A673 (cell line): ENCODE measurements at regions not wholly inside any gene's neighbourhood (a gene's known extent, or its start where the extent isn't known, plus 50 kb on each side); places are given as distances from the start of the nearest gene placed in this dataset.

ENCODE experiments used
- BruUV-seq: library from RNA; stranded (reverse); fragments of 400-500 nt; replicated peaks from 2 replicates; lab custom pipeline; 2021; lab: Mats Ljungman, UMichigan
- CTCF ChIA-PET: fragments of 300-600 bp; sonication (Branson Sonifier 250); formaldehyde crosslinking; loops from one replicate; lab custom pipeline; 2022; ENCODE audit warnings: antibody characterized with exemption; lab: Charles Lee
- POLR2A ChIA-PET: fragments of 300-600 bp; sonication (Branson Sonifier 250); formaldehyde crosslinking; loops from one replicate; lab custom pipeline; 2022; ENCODE audit warnings: antibody characterized with exemption; ENCODE audit not compliant: low non-redundant PET; lab: Charles Lee
- DNase-seq: peaks from one replicate; pipeline ENCODE4 v3.0.0-alpha.2; 2015; ENCODE audit warnings: low spot score
- H3K27ac ChIP-seq: fragments of 200-600 bp; sonication (generic); 2 replicates; pipeline ENCODE4 v1.5.1; 2016; ENCODE audit warnings: mixed run types, low read depth, mild to moderate bottlenecking, mixed read lengths, antibody characterized with exemption, low read length; ENCODE audit not compliant: poor library complexity, severe bottlenecking
- H3K27me3 ChIP-seq: fragments of 200-600 bp; sonication (generic); replicated peaks from 2 replicates; pipeline ENCODE4 v1.6.1; 2017; ENCODE audit warnings: mixed run types, low read depth, mild to moderate bottlenecking, mixed read lengths, antibody characterized with exemption, low read length; ENCODE audit not compliant: insufficient read depth, poor library complexity
- H3K36me3 ChIP-seq: fragments of 200-600 bp; sonication (generic); 2 replicates; pipeline ENCODE4 v1.6.1; 2016; ENCODE audit warnings: mixed run types, mild to moderate bottlenecking, mixed read lengths, antibody characterized with exemption, low read length; ENCODE audit not compliant: insufficient read depth, poor library complexity, severe bottlenecking
- H3K4me1 ChIP-seq: fragments of 200-600 bp; sonication (generic); 2 replicates; pipeline ENCODE4 v1.6.1; 2017; ENCODE audit warnings: mixed run types, mild to moderate bottlenecking, mixed read lengths, antibody characterized with exemption, low read length; ENCODE audit not compliant: insufficient read depth, poor library complexity, severe bottlenecking
- H3K4me3 ChIP-seq: fragments of 200-600 bp; sonication (generic); 2 replicates; pipeline ENCODE4 v1.5.1; 2016; ENCODE audit warnings: low read depth, mixed run types, mild to moderate bottlenecking, mixed read lengths, low read length; ENCODE audit not compliant: poor library complexity, severe bottlenecking
- H3K9me3 ChIP-seq: fragments of 200-600 bp; sonication (generic); 2 replicates; pipeline ENCODE4 v1.6.1; 2016; ENCODE audit warnings: mixed run types, low read depth, mild to moderate bottlenecking, mixed read lengths, antibody characterized with exemption, low read length; ENCODE audit not compliant: poor library complexity, severe bottlenecking
- EZH2 ChIP-seq: fragments of 200-600 bp; sonication (generic); IDR thresholded peaks from 2 replicates; pipeline ENCODE4 v1.6.1; 2017; ENCODE audit warnings: borderline replicate concordance, low read depth, mild to moderate bottlenecking, mixed read lengths, antibody characterized with exemption, low read length; ENCODE audit not compliant: poor library complexity, severe bottlenecking
- intact Hi-C: fragments of 100-400 bp; cut with micrococcal nuclease; formaldehyde crosslinking; loops from one replicate; pipeline ENCODE4 v1.10.0; 2022; ENCODE audit not compliant: unreplicated experiment
- TF ChIP-seq, protein P1 (sequence below): fragments of 300-800, 200-600 bp; sonication (generic); conservative IDR thresholded peaks from 2 replicates; pipeline ENCODE4 v1.5.1; 2017; ENCODE audit warnings: low read depth, mild to moderate bottlenecking, antibody characterized with exemption, low read length, moderate library complexity, mixed read lengths

DNA sequence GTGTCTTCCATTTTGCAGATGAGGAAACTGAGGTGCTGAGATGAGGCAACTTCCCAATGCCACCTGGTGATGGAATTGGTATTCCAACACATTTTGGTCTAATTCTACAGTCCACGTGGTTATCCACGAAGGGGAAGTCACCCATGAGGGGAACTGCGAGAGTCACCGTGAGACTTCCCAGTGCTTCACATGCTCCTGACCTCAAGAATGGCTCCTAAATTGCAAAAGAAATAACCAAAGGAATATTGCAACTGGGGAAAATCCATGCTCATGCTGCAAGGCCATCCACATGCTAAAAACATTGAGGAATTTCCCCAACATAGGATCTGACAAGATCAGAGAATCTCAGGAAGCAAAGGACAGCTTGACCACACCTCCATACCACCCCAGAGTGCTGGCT lies 153.9 kb downstream of the HS3ST3B1 start:
- Histone ChIP-seq H3K9me3 (peaks cover 19% of the 10 kb centered on the region), H3K4me1 (no peaks in the 10 kb centered on the region), H3K36me3 (no peaks in the 10 kb centered on the region), H3K27ac (no peak overlapping the region), H3K4me3 (no peak overlapping the region), H3K27me3 (no peaks in the 10 kb centered on the region)
- BruUV-seq, result no TSS peak
- TF ChIP-seq, protein P1, sequence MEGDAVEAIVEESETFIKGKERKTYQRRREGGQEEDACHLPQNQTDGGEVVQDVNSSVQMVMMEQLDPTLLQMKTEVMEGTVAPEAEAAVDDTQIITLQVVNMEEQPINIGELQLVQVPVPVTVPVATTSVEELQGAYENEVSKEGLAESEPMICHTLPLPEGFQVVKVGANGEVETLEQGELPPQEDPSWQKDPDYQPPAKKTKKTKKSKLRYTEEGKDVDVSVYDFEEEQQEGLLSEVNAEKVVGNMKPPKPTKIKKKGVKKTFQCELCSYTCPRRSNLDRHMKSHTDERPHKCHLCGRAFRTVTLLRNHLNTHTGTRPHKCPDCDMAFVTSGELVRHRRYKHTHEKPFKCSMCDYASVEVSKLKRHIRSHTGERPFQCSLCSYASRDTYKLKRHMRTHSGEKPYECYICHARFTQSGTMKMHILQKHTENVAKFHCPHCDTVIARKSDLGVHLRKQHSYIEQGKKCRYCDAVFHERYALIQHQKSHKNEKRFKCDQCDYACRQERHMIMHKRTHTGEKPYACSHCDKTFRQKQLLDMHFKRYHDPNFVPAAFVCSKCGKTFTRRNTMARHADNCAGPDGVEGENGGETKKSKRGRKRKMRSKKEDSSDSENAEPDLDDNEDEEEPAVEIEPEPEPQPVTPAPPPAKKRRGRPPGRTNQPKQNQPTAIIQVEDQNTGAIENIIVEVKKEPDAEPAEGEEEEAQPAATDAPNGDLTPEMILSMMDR, result no peak
- no peak for TF ChIP-seq EZH2
- POLR2A ChIA-PET, result no interaction called here
- CTCF ChIA-PET, result no interaction called here
- DNase-seq, result no peak
- intact Hi-C loops, result loop anchor here (10.0 kb wide), 1 partner anchor 60 kb away; no protein-coding TSS in a partner anchor

DNA sequence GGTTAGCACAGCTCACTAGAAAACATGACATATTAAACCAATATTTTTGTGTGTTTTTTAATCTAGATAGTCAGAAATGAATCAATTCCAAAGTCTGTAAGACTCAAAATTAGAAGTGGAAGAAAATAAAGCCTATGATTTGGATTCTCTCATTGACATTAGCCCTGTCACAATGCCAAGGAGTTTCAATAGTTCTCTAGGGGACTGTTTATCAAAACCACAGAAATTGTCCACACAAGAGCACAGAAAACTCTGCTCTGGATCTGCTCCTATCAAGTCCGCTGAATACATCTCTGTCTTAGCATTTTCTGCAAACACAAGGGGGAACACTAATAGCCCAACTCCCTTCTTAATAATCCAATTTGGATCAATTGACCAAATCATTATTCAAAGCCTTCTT lies 152.0 kb downstream of the HS3ST3B1 start:
- peaks cover 14% of the 10 kb centered on the region for H3K9me3 ChIP-seq
- no TSS peak for BruUV-seq
- POLR2A ChIA-PET, result no interaction called here
- H3K36me3 ChIP-seq, result no peaks in the 10 kb centered on the region
- no peak overlapping the region for H3K4me3 ChIP-seq
- no peak for DNase-seq
- no peak overlapping the region for H3K27ac ChIP-seq
- no peaks in the 10 kb centered on the region for H3K4me1 ChIP-seq
- TF ChIP-seq, protein P1, result no peak
- TF ChIP-seq EZH2, result no peak
- intact Hi-C loops, result loop anchor here (10.0 kb wide), 1 partner anchor 58 kb away; no protein-coding TSS in a partner anchor
- CTCF ChIA-PET, result no interaction called here
- H3K27me3 ChIP-seq, result no peaks in the 10 kb centered on the region

DNA sequence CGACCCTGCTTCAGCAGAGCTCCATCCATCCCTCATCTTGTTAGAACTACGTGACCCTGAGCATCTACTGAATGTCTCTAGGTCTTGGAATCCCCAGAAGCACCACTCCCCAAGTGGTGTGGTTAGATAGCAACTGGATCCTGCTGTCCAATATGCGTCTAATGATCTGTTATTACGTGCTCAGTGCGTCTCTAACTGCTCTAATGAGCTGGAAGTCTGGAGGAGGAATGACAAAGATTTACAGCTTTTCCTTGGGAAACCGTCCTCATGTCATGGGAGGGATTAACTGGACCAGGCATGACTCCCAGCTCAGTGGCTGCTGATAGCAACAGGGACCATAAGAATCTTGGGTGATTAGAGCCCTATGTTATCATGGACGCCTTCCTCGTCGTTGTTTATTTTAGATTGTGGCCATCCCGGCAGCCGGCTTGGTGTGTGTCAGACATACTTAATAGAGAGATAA lies 150.9 kb downstream of the HS3ST3B1 start:
- CTCF ChIA-PET, result no interaction called here
- POLR2A ChIA-PET, result no interaction called here
- H3K9me3 ChIP-seq, result peaks cover 8% of the 10 kb centered on the region
- no peaks in the 10 kb centered on the region for H3K36me3 ChIP-seq
- no peaks in the 10 kb centered on the region for H3K27me3 ChIP-seq
- H3K4me3 ChIP-seq, result no peak overlapping the region
- no TSS peak for BruUV-seq
- H3K4me1 ChIP-seq, result no peaks in the 10 kb centered on the region
- intact Hi-C loops, result loop anchor here (10.0 kb wide), 1 partner anchor 57 kb away; no protein-coding TSS in a partner anchor
- no peak for TF ChIP-seq EZH2
- TF ChIP-seq, protein P1, result no peak
- no peak overlapping the region for H3K27ac ChIP-seq
- no peak for DNase-seq
